ENCODE measurements at regions not wholly inside any gene's neighbourhood (a gene's known extent, or its start where the extent isn't known, plus 50 kb on each side); places are given as distances from the start of the nearest gene placed in this dataset.

DNA sequence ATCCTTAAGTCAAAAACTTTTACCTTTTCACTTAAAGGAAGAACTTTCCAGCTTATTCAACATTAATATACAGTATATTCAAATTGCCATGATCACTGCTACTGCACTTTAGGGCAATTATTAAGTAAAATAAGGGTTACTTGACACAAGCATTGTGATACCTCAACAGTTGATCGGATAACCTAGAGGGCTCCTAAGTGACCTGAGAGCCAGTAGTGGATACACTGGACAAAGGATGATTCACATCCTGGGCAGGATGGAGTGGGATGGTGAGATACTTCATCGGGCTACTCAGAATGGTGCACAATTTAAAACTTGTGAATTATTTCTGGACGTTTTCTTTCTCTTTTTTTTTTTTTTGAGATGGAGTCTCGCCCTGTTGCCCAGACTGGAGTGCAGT, 54.5 kb upstream of the PPM1J start:
- H3K9me3 Mint-ChIP-seq, result no peaks in the 10 kb centered on the region
- H3K27me3 Mint-ChIP-seq, result peaks cover 7% of the 10 kb centered on the region
- intact Hi-C loops (cut with micrococcal nuclease), result no loop called here
- H3K4me1 Mint-ChIP-seq (ENCODE audit: low read depth), result peaks cover 4% of the 10 kb centered on the region
- CTCF ChIA-PET, result no interaction called here
- no peaks in the 10 kb centered on the region for H3K36me3 Mint-ChIP-seq (ENCODE audit: low read depth)
- DNase-seq, result no peak
- no peak overlapping the region for H3K27ac Mint-ChIP-seq
- TF ChIP-seq, protein P1, sequence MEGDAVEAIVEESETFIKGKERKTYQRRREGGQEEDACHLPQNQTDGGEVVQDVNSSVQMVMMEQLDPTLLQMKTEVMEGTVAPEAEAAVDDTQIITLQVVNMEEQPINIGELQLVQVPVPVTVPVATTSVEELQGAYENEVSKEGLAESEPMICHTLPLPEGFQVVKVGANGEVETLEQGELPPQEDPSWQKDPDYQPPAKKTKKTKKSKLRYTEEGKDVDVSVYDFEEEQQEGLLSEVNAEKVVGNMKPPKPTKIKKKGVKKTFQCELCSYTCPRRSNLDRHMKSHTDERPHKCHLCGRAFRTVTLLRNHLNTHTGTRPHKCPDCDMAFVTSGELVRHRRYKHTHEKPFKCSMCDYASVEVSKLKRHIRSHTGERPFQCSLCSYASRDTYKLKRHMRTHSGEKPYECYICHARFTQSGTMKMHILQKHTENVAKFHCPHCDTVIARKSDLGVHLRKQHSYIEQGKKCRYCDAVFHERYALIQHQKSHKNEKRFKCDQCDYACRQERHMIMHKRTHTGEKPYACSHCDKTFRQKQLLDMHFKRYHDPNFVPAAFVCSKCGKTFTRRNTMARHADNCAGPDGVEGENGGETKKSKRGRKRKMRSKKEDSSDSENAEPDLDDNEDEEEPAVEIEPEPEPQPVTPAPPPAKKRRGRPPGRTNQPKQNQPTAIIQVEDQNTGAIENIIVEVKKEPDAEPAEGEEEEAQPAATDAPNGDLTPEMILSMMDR (IDR thresholded peaks at IDR 0.05), result no peak
- POLR2A ChIA-PET, result no interaction called here
- no peak for ATAC-seq
- H3K4me3 Mint-ChIP-seq, result no peak overlapping the region

- Mint-ChIP-seq H3K4me3 (no peak overlapping the region), H3K36me3 (ENCODE audit: low read depth) (no peaks in the 10 kb centered on the region), H3K9me3 (no peaks in the 10 kb centered on the region), H3K27ac (no peak overlapping the region), H3K27me3 (peaks cover 10% of the 10 kb centered on the region), H3K4me1 (ENCODE audit: low read depth) (peaks cover 4% of the 10 kb centered on the region)
- CTCF ChIA-PET, result no interaction called here
- intact Hi-C loops (cut with micrococcal nuclease), result no loop called here
- POLR2A ChIA-PET, result no interaction called here
- DNase-seq (no peak), ATAC-seq (no peak)
- TF ChIP-seq, protein P1 (IDR thresholded peaks at IDR 0.05), result no peak
These were observed 52.5 kb upstream of the PPM1J start for GRCh38 chr1:112767646-112768045.
